Panc1 (cell line): ENCODE measurements at regions not wholly inside any gene's neighbourhood (a gene's known extent, or its start where the extent isn't known, plus 50 kb on each side); places are given as distances from the start of the nearest gene placed in this dataset.

Experiments used
- CTCF ChIP-seq: fragments of 450-650 bp; IDR thresholded peaks from 2 replicates; pipeline ENCODE4 v1.5.1; 2017; ENCODE audit warnings: mild to moderate bottlenecking
- POLR2AphosphoS5 ChIP-seq: IDR thresholded peaks from 2 replicates; pipeline ENCODE4 v1.6.1; 2012; ENCODE audit warnings: mild to moderate bottlenecking, low read depth, low read length, moderate library complexity
- REST ChIP-seq, 2 experiments: IDR thresholded peaks; 2 replicates each; pipeline ENCODE4 v1.6.1; 2011 to 2012; ENCODE audit warnings: low read depth in 2 of 2, control low read depth in 1 of 2, low read length in 1 of 2, mild to moderate bottlenecking in 1 of 2, moderate library complexity in 1 of 2; ENCODE audit not compliant: insufficient read depth in 1 of 2
- SIN3A ChIP-seq: IDR thresholded peaks from 2 replicates; pipeline ENCODE4 v1.6.1; 2012; ENCODE audit warnings: low read depth, mild to moderate bottlenecking, low read length, moderate library complexity, borderline replicate concordance; ENCODE audit not compliant: insufficient read depth

- TF ChIP-seq CTCF (no peak), REST (IDR thresholded peaks at IDR 0.05; ENCODE audit: insufficient read depth in 1 of 2, low read depth in 2 of 2, low read length in 1 of 2) (no peak), POLR2AphosphoS5 (no peak), SIN3A (no peak)
Observed at GRCh38 chr2:118752762-118753429, 94.6 kb downstream of the EN1 start.
